Sigmoid colon (tissue), 4 donors: ENCODE measurements at regions not wholly inside any gene's neighbourhood (a gene's known extent, or its start where the extent isn't known, plus 50 kb on each side); places are given as distances from the start of the nearest gene placed in this dataset.

Source experiments
- CTCF ChIP-seq, 4 experiments: fragments of 450-650 bp in 3 of 4; fragments of 200-600 bp in 1 of 4; IDR thresholded peaks; one replicate each; pipeline ENCODE4 v1.5.1; 2016 to 2019; ENCODE audit warnings: antibody characterized with exemption in 4 of 4, mild to moderate bottlenecking in 3 of 4, moderate library complexity in 2 of 4
- EP300 ChIP-seq, 4 donors: sonication (generic); formaldehyde crosslinking; IDR thresholded peaks; one replicate each; pipeline ENCODE4 v1.6.1; 2017; ENCODE audit warnings: antibody characterized with exemption in 4 of 4
- POLR2A ChIP-seq, 2 donors: fragments of 450-650 bp; IDR thresholded peaks; one replicate each; pipeline ENCODE4 v1.6.1; 2016; ENCODE audit warnings: antibody characterized with exemption in 2 of 2, mild to moderate bottlenecking in 2 of 2, moderate library complexity in 2 of 2
- POLR2AphosphoS5 ChIP-seq, 4 donors: sonication (generic); formaldehyde crosslinking; IDR thresholded peaks; one replicate each; pipeline ENCODE4 v1.6.1; 2017; ENCODE audit warnings: antibody characterized with exemption in 4 of 4

- no peak for TF ChIP-seq CTCF (IDR thresholded peaks at IDR 0.05)
- TF ChIP-seq POLR2A (IDR thresholded peaks at IDR 0.05), result no peak
- no peak for TF ChIP-seq POLR2AphosphoS5 (IDR thresholded peaks at IDR 0.05)
- TF ChIP-seq EP300 (IDR thresholded peaks at IDR 0.05), result no peak
Measured at GRCh38 chr4:100082852-100083251, 107.4 kb downstream of the DDIT4L start.
